ENCODE measurements at regions not wholly inside any gene's neighbourhood (a gene's known extent, or its start where the extent isn't known, plus 50 kb on each side); places are given as distances from the start of the nearest gene placed in this dataset.
"Not testable (repeated sequence)": the region's sequence is repeated elsewhere in the genome, so short reads cannot be mapped to it uniquely, and the experiment has no call there.

DNA sequence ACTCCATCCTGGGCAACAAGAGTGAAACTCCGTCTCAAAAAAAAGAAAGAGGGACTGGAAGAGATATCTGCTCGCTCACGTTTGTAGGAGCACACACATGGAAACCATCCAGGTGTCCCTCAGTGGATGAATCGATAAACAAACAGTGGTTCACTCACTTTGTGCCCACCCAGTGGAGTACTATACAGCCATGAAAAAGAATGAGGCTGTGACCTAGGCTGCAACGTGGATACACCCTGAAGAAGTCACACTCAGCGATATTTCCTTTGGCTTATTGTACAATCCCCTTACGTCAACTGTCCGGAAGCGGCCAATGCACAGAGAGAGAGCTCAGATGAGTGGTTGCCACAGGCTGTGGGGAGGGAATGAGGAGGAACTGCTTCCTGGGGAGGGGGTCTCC, 82.3 kb upstream of the PPP2R3B start:
- Histone ChIP-seq H3K36me3 (no peaks in the 10 kb centered on the region), H3K9me3 (no peaks in the 10 kb centered on the region), H3K4me1 (no peaks in the 10 kb centered on the region), H3K27me3 (no peaks in the 10 kb centered on the region), H3K4me3 (no peak overlapping the region), H3K27ac (no peak overlapping the region)
- TF ChIP-seq, protein P1, sequence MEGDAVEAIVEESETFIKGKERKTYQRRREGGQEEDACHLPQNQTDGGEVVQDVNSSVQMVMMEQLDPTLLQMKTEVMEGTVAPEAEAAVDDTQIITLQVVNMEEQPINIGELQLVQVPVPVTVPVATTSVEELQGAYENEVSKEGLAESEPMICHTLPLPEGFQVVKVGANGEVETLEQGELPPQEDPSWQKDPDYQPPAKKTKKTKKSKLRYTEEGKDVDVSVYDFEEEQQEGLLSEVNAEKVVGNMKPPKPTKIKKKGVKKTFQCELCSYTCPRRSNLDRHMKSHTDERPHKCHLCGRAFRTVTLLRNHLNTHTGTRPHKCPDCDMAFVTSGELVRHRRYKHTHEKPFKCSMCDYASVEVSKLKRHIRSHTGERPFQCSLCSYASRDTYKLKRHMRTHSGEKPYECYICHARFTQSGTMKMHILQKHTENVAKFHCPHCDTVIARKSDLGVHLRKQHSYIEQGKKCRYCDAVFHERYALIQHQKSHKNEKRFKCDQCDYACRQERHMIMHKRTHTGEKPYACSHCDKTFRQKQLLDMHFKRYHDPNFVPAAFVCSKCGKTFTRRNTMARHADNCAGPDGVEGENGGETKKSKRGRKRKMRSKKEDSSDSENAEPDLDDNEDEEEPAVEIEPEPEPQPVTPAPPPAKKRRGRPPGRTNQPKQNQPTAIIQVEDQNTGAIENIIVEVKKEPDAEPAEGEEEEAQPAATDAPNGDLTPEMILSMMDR (IDR thresholded peaks at IDR 0.05) = no peak
- no peak for DNase-seq (ENCODE audit: low spot score)

DNA sequence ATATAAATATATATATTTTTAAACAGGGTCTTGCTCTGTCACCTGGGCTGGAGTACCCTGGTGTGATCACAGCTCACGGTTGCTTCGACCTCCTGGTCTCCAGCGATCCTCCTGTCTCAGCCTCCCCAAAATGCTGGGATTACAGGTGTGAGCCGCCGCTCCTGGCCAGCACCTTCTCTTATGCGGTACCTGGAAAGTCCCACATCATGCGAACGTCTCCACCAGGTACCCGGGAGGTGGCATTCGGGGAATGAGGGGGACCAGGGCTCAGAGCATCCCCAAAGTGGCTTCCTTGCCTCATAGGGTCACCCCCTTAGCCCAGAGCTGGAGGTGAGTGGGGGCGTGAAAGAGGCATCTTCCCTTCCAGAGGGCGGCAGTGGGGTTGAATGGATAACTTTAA, 84.0 kb upstream of the PPP2R3B start:
- Histone ChIP-seq H3K27ac (no peak overlapping the region), H3K27me3 (no peaks in the 10 kb centered on the region), H3K36me3 (no peaks in the 10 kb centered on the region), H3K9me3 (no peaks in the 10 kb centered on the region), H3K4me1 (no peaks in the 10 kb centered on the region), H3K4me3 (no peak overlapping the region)
- no peak for DNase-seq (ENCODE audit: low spot score)
- TF ChIP-seq, protein P1 (IDR thresholded peaks at IDR 0.05) = no peak

DNA sequence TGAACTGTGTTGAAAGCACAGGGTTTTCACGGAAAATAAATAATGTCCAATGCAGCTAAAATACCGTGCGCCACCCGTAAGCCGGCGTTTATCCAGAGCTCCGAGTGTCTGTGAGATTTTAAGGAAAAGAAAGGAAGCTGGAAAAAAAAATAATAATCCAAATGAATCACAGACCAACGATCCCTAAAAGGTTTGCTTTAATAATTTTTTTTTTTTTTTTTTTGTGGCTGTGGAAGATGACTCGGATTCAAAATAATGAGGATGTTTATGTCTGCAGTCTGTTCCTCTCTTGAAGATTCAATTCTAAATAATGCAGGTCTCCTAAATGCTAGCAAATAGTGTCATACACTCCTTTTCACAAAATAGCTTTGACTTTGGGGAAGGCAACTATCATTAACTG, 84.6 kb upstream of the PPP2R3B start:
- H3K4me1 ChIP-seq = no peaks in the 10 kb centered on the region
- no peak overlapping the region for H3K27ac ChIP-seq
- H3K4me3 ChIP-seq = no peak overlapping the region
- no peaks in the 10 kb centered on the region for H3K9me3 ChIP-seq
- no peaks in the 10 kb centered on the region for H3K36me3 ChIP-seq
- H3K27me3 ChIP-seq = no peaks in the 10 kb centered on the region
- DNase-seq (ENCODE audit: low spot score) = no peak
- TF ChIP-seq, protein P1 (IDR thresholded peaks at IDR 0.05) = no peak

DNA sequence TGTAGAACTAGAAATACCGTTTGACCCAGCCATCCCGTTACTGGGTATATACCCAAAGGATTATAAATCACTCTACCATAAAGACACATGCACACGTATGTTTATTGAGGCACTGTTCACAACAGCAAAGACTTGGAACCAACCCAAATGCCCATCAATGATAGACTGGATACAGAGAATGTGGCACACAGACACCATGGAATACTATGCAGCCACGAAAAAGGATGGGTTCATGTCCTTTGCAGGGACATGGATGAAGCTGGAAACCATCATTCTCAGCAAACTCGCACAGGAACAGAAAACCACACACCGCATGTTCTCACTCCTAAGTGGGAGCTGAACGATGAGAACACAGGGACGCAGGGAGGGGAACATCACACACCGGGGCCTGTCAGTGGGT, 85.6 kb upstream of the PPP2R3B start:
- DNase-seq (ENCODE audit: low spot score); H3K27me3 ChIP-seq; H3K36me3 ChIP-seq: not testable (repeated sequence)

DNA sequence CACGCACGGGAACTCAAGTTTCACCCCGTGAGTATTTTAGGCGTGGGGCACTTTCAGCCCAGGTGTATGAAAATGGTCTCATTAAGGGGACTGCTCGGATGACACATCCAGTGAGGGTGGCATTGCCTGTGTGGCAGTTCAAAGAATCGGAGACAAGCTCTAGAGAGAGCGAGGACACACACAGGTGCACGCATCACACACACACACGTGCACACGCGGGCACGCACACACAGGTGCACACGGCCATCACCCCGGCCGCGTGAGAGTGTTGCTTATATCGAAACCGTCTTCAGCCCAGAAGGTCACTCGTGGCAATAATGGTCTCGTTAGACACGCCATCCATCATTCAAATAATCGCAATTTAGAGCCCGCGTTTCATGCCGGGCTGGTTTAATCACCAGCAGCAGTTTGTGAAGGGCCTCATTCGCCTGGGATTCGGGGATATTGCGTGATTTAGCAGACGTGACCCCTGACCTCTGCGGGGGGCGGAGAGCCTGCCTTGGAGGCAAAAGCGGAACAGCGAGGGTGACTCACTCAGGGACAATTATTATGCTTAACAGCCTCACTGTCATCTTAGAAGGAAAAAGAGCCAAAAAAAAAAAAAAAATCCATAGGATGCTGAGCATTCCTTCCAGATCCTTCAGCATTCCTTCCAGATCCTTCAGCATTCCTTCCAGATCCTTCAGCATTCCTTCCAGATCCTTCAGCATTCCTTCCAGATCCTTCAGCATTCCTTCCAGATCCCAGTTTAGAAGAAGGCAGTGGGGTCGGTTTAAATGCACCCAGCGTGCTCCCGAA, 89.4 kb upstream of the PPP2R3B start:
- Histone ChIP-seq H3K9me3 (no peaks in the 10 kb centered on the region), H3K36me3 (no peaks in the 10 kb centered on the region), H3K27me3 (no peaks in the 10 kb centered on the region), H3K27ac (no peak overlapping the region), H3K4me1 (no peaks in the 10 kb centered on the region), H3K4me3 (no peak overlapping the region)
- TF ChIP-seq, protein P1 (IDR thresholded peaks at IDR 0.05) = no peak
- DNase-seq (ENCODE audit: low spot score) = no peak

More for the DNA sequence above, 85.6 kb upstream of the PPP2R3B start:
- not testable (repeated sequence) for H3K9me3 ChIP-seq, H3K4me1 ChIP-seq, H3K27ac ChIP-seq, H3K4me3 ChIP-seq

DNA sequence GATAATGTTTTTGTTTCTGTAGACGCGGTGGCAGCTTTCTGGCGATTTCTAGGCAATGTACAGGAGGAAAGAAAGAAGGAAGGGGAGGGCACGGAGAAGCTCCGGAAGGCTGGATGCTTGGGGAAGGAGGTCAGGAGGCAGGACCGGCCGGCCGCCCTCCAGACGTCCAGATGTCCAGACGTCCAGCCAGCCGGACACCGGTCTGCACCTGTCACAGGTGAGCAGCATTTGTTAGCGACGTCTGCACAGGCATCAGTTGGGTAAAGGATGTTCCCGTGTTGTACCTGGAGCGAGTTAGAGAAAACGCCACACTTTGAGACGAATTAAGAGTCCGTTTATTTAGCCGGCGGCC, 90.0 kb upstream of the PPP2R3B start:
- no peak overlapping the region for H3K4me3 ChIP-seq
- no peaks in the 10 kb centered on the region for H3K36me3 ChIP-seq
- H3K27me3 ChIP-seq = no peaks in the 10 kb centered on the region
- no peaks in the 10 kb centered on the region for H3K4me1 ChIP-seq
- TF ChIP-seq, protein P1 (IDR thresholded peaks at IDR 0.05) = no peak
- H3K27ac ChIP-seq = no peak overlapping the region
- DNase-seq (ENCODE audit: low spot score) = no peak
- no peaks in the 10 kb centered on the region for H3K9me3 ChIP-seq

All from right atrium auricular region (tissue), 2 donors.